Activated CD4-positive, alpha-beta T cell treated with anti-CD3 and anti-CD28 coated beads for 48 hours (primary cell): ENCODE measurements at regions not wholly inside any gene's neighbourhood (a gene's known extent, or its start where the extent isn't known, plus 50 kb on each side); places are given as distances from the start of the nearest gene placed in this dataset.
"Not testable (repeated sequence)": the region's sequence is repeated elsewhere in the genome, so short reads cannot be mapped to it uniquely, and the experiment has no call there.

Experiments used
- DNase-seq: peaks from one replicate; pipeline ENCODE4 v3.0.0-alpha.2; 2020

DNA sequence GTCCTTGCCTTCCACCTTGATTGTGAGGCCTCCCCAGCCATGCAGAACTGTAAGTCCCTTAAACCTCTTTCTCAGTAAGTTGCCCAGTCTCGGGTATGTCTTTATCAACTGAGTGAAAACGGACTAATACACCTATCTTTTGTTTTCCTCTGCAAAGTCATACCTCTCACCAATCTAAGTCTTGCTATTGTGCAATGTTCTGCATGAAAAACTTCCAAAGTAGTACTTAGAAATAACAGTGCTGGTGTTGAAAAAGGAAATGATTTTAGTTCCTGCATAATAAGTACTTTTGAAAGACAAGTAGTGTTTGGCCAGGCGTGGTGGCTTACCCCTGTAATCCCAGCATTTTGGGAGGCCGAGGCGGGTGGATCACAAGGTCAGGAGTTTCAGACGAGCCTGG, 573.5 kb downstream of the ANKRD50 start:
- DNase-seq = no peak

DNA sequence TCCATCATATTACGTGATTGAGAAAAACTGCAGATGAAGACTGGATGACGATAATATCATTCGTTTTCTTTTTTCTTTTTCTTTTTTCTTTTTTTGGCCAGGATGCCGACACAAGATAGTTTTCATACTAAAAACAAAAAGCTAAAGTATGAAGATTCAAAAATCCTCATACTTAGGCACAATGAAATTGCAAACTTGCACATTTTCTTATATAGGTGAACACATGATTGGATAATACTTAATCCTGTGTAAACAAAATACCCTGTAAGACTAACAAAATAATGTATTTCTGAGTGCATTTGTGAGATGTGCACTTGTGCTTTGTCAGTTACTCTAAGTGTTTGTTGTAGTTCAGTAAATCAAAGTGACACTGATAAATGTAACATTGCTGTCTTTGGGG, 568.9 kb downstream of the ANKRD50 start:
- DNase-seq = no peak

- DNase-seq = no peak
These were observed 568.3 kb downstream of the ANKRD50 start for GRCh38 chr4:124144238-124144654.

GRCh38 chr4:124146068-124146467, 566.5 kb downstream of the ANKRD50 start:
- no peak for DNase-seq

- no peak for DNase-seq
These were observed 561.5 kb downstream of the ANKRD50 start for GRCh38 chr4:124151031-124151430.

DNA sequence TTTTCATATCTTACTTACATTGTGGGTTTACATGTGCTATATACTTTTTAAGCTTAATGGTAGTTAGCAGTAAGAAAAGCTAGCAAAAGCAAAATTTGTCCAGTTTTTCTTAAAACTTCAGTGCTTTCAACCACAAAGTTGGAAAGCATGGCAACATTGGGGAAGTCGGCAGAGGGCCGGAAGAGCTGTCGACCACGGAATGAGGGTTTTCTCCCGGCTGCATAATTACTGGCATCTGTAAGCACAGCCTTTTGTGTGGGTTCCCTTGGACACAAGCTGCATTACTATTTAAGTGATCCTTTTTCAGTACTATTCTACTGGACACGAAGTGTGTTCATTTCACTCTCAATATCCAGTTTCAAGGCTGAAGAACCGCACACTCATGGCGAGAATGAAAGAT, 560.4 kb downstream of the ANKRD50 start:
- DNase-seq = no peak

GRCh38 chr4:124155239-124155638, 557.3 kb downstream of the ANKRD50 start:
- DNase-seq = no peak

DNA sequence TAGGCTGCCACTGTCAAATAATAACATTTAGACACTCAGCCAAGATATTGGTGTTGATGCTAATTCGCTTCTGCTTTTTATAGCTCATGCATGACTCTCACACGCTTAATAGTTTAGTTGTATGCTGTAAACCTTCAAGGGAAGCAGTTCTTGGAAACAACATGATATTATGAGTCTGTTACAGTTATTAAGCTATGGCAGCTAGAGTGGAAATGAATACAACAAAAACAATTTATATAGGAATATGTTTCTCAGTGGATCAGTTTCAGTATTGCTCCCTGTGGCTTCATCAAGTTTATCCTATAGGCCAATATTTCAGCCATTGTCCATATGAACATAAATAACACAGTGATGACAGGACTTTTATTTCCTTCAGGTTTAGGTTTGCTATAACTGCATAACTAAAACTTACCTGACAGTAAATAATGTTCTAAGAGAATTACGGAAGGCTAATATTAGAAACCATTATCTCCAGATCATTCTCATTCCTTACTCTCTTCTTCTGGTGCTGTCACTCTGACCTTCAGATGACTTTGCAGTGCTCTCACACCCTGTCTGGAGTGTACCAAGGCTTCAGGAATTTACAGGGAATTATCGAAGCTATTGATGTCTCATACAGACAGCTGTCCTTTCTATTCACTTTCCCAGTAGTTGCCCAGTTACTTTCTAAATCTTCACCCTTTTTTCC, 555.0 kb downstream of the ANKRD50 start:
- no peak for DNase-seq

GRCh38 chr4:124163401-124163800, 549.1 kb downstream of the ANKRD50 start:
- DNase-seq = no peak

DNA sequence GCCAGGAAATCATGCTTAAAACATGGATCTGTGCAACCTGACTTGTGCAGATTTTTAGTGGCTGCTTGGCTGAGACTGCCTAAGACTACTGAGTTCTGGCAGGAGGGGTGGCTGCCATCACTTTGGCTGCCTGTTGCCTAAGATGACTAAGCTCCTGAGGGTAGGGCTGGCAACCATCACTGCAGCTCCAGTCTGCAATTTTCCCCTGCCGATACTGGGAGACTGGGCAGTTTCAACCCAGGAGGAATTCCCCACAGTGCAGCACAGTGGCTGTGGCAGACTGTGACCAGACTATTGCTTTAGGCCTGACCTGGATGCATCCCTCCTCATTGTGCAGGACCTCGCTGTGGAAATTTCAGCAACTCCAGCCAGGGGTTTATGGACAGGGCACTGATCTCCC, 544.9 kb downstream of the ANKRD50 start:
- no peak for DNase-seq

DNA sequence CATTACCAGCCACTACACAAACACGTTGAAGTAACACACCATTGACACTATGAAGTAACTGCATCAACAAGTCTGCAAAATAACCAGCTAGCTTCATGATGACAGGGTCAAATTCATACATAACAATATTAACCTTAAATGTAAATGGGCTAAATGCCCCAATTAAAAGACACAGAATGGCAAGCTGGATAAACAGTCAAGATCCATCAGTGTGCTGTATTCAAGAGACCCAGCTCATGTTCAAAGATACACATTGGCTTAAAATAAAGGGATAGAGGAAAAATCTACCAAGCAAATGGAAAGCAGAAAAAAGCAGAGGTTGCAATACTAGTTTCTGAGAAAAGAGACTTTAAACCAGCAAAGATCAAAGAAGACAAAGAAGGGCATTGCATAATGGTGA, 543.0 kb downstream of the ANKRD50 start:
- not testable (repeated sequence) for DNase-seq

DNA sequence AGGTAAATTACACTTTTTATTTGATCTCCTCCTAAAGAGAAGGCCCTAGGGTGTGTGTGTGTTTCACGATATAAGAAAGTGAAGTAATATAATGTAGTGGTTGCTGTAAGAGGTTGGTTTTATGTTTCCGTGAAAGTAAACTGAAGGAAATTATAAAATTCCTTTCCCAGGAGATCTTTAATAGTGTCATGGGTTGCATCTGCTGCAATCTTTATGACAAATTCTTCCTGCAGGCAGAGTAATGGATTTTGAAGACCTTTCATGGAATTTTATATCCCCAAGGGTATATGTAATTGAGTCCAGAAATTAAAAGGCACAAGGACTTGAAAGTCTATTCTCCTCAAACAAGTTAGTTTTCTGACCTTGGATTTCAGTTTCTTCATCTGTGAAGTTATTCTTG, 538.6 kb downstream of the ANKRD50 start:
- DNase-seq = no peak

- no peak for DNase-seq
These were observed 534.7 kb downstream of the ANKRD50 start for GRCh38 chr4:124177647-124178425.

DNA sequence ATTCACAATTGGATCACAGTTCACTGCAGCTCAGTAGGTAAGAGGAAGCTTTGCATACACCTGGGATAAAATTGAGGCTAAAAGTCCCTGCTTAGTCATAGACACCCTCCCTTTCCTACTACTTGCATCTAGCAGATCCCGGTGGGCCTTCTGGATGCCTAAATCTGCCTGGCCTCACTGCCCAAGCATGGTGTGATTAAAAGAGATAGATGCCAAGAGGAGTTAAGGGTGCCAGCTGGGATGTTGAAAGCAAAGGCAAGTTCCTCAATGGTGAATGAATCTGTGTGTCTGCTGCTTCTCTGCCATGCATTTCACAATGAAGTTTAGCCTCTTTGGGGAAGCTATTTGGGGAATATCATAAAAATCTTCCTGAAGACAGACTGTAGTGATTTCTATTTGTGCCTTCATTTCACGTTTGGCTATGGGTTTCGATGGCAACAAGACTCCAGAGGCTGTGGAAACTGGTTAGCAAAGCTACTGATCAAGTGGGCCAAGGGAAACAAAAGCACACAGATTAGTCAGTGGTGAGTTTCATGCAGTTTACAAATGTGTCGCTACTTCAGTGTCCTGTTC, 534.0 kb downstream of the ANKRD50 start:
- no peak for DNase-seq

DNA sequence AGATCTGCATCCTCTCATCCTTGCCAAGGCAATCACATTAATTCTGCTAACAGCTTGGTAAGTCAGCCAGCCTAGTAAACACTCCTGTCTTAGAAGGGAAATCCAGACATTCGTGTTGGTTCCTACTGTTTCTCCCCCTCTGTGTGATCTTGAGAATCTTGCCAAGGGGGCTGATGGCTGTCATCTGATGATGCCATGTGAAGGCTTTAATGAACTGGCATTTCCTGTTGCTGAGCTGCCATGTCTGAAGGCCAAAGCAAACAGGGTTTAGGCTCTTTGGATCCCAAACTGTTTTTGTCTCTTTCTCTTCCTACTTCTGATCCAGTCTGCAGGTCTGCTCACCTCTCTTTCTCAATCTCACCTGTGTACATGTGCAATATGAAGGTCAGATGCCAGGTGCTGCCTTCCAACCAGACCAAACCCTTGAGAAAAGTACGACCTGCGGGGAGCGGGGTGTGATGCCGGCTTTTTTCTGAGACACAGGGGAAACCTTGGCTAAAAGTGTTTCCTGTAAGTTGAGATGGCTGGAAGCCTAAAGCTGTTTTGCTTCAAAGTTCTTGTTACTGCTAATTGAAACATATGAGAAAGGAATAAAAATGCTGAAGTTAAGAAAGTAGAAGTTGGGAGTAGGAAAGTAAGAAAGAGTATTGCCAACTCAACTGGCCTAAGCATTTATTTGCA, 532.9 kb downstream of the ANKRD50 start:
- DNase-seq = no peak

DNA sequence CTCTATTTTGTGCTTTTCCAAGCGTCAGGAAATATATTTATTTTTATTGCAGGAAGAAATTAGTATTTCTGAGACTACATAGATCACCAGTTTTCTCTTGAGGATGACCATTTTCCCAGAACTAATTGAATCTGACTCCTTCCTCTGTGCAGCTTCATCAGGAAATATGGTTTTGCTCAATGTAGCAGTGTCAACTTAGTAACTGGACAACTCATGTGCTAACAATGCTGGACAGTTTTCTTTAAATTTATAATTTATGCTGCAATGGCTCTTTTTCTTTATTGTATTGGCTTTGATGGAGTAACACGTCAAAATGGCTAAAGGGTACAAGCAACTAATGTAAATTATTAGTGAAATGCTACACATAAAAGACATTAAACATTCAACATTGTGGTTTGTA, 531.5 kb downstream of the ANKRD50 start:
- DNase-seq = no peak

DNA sequence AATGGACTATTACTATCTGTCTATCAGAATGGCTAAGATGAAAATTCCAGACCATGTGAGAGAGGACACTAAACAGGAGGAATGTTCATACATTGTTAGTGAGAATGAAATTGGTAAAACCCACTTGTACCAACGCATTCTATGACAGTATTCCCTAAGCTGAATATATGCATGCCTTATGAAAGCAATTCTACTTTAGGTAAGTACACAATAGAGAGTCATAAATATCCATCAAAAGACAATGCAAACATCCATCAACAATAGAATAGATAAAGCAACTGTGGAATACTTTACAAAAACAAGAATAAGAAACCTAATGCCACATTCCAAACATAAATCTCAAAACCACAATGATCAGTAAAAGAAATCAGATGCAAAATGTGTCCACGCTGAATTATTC, 529.3 kb downstream of the ANKRD50 start:
- no peak for DNase-seq

- no peak for DNase-seq
These were observed 528.6 kb downstream of the ANKRD50 start for GRCh38 chr4:124183926-124184325.

GRCh38 chr4:124184792-124185191, 527.7 kb downstream of the ANKRD50 start:
- no peak for DNase-seq

GRCh38 chr4:124188595-124188994, 523.9 kb downstream of the ANKRD50 start:
- no peak for DNase-seq

DNA sequence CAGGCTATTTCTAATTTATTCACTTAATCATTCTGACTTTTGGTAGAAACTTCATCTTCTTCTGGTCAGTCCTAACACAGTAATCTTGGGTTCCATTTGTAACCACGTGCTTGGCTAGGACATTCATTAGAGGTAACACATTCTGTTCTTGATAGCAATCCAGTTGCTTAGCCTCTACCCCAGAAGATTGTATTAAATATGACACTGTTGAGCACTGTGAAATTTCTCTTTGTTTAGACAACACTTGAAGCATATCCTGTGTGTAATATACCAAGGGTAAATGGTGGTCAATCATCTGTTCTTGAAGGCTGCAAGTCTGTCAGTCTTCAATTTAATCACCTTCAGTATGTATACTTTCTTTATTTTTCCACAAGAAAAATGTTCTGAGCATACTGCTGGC, 523.0 kb downstream of the ANKRD50 start:
- no peak for DNase-seq

DNA sequence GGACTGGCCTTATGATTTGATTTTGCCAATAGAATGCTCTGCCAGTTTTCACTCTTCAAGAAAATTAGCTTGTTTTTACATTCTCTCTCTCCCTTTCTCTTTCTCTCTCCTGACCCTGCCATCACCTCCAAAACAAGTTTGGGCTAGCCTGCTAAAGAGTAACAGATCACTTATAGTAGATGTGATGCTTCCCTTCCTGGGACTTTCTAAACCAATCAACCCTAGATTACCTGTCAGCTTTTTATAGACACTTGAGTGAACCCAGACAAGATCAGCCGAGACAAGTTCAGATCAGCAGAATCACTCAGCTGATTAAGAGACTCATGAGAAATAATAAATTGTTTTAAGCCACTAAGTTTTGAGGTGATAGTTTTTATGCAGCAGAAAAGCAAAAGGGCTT, 521.2 kb downstream of the ANKRD50 start:
- DNase-seq = no peak

GRCh38 chr4:124192544-124192943, 520.0 kb downstream of the ANKRD50 start:
- no peak for DNase-seq

GRCh38 chr4:124199185-124199584, 513.3 kb downstream of the ANKRD50 start:
- DNase-seq = no peak
